HEK293 (cell line): ENCODE measurements at regions not wholly inside any gene's neighbourhood (a gene's known extent, or its start where the extent isn't known, plus 50 kb on each side); places are given as distances from the start of the nearest gene placed in this dataset.

Source experiments
- MYNN ChIP-seq: fragments of 450-650 bp; formaldehyde crosslinking; IDR thresholded peaks from 2 replicates; pipeline ENCODE4 v1.5.1; 2016; ENCODE audit warnings: missing biosample characterization, missing genetic modification characterization, borderline replicate concordance
- ZNF23 ChIP-seq: fragments of 450-650 bp; formaldehyde crosslinking; IDR thresholded peaks from 2 replicates; pipeline ENCODE4 v1.5.1; 2016; ENCODE audit warnings: missing biosample characterization, missing genetic modification characterization, borderline replicate concordance
- ZNF239 ChIP-seq: fragments of 450-650 bp; formaldehyde crosslinking; IDR thresholded peaks from 2 replicates; pipeline ENCODE4 v1.5.1; 2016; ENCODE audit warnings: missing biosample characterization, missing genetic modification characterization
- ZNF530 ChIP-seq: fragments of 450-650 bp; formaldehyde crosslinking; IDR thresholded peaks from 2 replicates; pipeline ENCODE4 v1.5.1; 2016; ENCODE audit warnings: low read depth, missing biosample characterization, missing genetic modification characterization
- ZNF549 ChIP-seq: fragments of 450-650 bp; IDR thresholded peaks from 2 replicates; pipeline ENCODE4 v1.5.1; 2018; ENCODE audit warnings: missing biosample characterization, missing genetic modification characterization, mild to moderate bottlenecking, inconsistent platforms, moderate library complexity
- ZNF660 ChIP-seq: fragments of 450-650 bp; IDR thresholded peaks from 2 replicates; pipeline ENCODE4 v1.5.1; 2018; ENCODE audit warnings: missing biosample characterization, mild to moderate bottlenecking, missing genetic modification characterization
- TF ChIP-seq, protein P1 (sequence below): fragments of 450-650 bp; formaldehyde crosslinking; IDR thresholded peaks from 2 replicates; pipeline ENCODE4 v1.5.1; 2016; ENCODE audit warnings: missing biosample characterization, missing genetic modification characterization
- TF ChIP-seq, protein P2 (sequence below): fragments of 450-650 bp; formaldehyde crosslinking; IDR thresholded peaks from 2 replicates; pipeline ENCODE4 v1.5.1; 2017; ENCODE audit warnings: missing biosample characterization, mild to moderate bottlenecking, missing genetic modification characterization, moderate library complexity

DNA sequence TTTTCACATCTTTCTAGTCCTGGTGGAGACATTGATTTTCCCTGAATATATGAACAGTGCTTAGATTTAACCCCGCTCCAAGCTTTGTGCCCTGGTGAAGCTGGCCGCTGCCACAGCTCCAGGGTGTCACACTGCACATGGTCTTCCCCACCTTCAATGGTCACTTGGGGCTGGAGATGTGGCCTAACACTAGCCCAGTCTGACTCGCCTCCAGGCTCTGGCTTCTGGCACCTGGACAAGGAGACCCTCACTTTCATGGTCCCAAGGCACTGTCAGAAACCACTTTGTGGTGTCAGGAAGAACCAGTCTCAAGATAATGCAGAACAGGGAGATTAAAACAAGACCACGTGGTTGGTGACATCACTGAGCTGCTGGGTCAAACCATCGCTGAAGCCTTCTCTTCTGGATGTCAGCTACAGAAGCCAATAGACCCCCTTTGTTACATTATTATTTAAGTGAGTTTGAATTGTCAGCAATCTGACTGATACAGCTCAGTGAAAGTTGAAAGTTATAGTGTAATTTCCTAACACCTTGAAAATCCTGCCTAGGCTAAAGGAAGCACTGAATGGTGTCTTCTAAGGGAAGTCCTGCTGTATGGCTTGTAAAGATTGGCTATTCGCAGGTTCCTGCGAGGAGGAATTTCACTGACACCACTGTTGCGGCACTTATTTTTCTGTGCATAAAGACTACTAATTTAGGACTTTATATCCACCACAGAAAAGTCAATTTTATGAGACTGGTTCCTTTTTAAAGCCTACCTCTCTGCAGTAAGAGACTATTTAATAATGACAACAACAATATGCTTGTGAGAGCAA, 55.0 kb upstream of the CTDP1 start:
- TF ChIP-seq, protein P1, sequence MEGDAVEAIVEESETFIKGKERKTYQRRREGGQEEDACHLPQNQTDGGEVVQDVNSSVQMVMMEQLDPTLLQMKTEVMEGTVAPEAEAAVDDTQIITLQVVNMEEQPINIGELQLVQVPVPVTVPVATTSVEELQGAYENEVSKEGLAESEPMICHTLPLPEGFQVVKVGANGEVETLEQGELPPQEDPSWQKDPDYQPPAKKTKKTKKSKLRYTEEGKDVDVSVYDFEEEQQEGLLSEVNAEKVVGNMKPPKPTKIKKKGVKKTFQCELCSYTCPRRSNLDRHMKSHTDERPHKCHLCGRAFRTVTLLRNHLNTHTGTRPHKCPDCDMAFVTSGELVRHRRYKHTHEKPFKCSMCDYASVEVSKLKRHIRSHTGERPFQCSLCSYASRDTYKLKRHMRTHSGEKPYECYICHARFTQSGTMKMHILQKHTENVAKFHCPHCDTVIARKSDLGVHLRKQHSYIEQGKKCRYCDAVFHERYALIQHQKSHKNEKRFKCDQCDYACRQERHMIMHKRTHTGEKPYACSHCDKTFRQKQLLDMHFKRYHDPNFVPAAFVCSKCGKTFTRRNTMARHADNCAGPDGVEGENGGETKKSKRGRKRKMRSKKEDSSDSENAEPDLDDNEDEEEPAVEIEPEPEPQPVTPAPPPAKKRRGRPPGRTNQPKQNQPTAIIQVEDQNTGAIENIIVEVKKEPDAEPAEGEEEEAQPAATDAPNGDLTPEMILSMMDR (tag by site-specific recombination) = no peak
- TF ChIP-seq, protein P2, sequence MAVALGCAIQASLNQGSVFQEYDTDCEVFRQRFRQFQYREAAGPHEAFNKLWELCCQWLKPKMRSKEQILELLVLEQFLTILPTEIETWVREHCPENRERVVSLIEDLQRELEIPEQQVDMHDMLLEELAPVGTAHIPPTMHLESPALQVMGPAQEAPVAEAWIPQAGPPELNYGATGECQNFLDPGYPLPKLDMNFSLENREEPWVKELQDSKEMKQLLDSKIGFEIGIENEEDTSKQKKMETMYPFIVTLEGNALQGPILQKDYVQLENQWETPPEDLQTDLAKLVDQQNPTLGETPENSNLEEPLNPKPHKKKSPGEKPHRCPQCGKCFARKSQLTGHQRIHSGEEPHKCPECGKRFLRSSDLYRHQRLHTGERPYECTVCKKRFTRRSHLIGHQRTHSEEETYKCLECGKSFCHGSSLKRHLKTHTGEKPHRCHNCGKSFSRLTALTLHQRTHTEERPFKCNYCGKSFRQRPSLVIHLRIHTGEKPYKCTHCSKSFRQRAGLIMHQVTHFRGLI = no peak
- no peak for TF ChIP-seq ZNF660
- TF ChIP-seq ZNF549 (tag by site-specific recombination) = no peak
- no peak for TF ChIP-seq ZNF23 (tag by site-specific recombination)
- no peak for TF ChIP-seq ZNF530
- no peak for TF ChIP-seq MYNN (tag by site-specific recombination)
- TF ChIP-seq ZNF239 (tag by site-specific recombination) = no peak
